ENCODE measurements at regions not wholly inside any gene's neighbourhood (a gene's known extent, or its start where the extent isn't known, plus 50 kb on each side); places are given as distances from the start of the nearest gene placed in this dataset.

GRCh38 chr4:175090116-175090515 is 172.0 kb downstream of the ADAM29 start (continued):
- TF ChIP-seq GLI2 (tag by site-specific recombination; IDR thresholded peaks at IDR 0.05; ENCODE audit: borderline replicate concordance, low read depth) (no peak), ZNF248 (tag by site-specific recombination; IDR thresholded peaks at IDR 0.05) (no peak), ZSCAN5A (tag by site-specific recombination; IDR thresholded peaks at IDR 0.05) (no peak), ZFP41 (tag by site-specific recombination; IDR thresholded peaks at IDR 0.05; ENCODE audit: borderline replicate concordance) (no peak)
- TF ChIP-seq, protein P1, sequence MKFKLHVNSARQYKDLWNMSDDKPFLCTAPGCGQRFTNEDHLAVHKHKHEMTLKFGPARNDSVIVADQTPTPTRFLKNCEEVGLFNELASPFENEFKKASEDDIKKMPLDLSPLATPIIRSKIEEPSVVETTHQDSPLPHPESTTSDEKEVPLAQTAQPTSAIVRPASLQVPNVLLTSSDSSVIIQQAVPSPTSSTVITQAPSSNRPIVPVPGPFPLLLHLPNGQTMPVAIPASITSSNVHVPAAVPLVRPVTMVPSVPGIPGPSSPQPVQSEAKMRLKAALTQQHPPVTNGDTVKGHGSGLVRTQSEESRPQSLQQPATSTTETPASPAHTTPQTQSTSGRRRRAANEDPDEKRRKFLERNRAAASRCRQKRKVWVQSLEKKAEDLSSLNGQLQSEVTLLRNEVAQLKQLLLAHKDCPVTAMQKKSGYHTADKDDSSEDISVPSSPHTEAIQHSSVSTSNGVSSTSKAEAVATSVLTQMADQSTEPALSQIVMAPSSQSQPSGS (tag by site-specific recombination; IDR thresholded peaks at IDR 0.05; ENCODE audit: low read depth) = no peak
- TF ChIP-seq, protein P2, sequence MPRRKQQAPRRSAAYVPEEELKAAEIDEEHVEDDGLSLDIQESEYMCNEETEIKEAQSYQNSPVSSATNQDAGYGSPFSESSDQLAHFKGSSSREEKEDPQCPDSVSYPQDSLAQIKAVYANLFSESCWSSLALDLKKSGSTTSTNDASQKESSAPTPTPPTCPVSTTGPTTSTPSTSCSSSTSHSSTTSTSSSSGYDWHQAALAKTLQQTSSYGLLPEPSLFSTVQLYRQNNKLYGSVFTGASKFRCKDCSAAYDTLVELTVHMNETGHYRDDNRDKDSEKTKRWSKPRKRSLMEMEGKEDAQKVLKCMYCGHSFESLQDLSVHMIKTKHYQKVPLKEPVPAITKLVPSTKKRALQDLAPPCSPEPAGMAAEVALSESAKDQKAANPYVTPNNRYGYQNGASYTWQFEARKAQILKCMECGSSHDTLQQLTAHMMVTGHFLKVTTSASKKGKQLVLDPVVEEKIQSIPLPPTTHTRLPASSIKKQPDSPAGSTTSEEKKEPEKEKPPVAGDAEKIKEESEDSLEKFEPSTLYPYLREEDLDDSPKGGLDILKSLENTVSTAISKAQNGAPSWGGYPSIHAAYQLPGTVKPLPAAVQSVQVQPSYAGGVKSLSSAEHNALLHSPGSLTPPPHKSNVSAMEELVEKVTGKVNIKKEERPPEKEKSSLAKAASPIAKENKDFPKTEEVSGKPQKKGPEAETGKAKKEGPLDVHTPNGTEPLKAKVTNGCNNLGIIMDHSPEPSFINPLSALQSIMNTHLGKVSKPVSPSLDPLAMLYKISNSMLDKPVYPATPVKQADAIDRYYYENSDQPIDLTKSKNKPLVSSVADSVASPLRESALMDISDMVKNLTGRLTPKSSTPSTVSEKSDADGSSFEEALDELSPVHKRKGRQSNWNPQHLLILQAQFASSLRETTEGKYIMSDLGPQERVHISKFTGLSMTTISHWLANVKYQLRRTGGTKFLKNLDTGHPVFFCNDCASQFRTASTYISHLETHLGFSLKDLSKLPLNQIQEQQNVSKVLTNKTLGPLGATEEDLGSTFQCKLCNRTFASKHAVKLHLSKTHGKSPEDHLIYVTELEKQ (tag by site-specific recombination; IDR thresholded peaks at IDR 0.05; ENCODE audit: borderline replicate concordance) = no peak
- TF ChIP-seq, protein P3, sequence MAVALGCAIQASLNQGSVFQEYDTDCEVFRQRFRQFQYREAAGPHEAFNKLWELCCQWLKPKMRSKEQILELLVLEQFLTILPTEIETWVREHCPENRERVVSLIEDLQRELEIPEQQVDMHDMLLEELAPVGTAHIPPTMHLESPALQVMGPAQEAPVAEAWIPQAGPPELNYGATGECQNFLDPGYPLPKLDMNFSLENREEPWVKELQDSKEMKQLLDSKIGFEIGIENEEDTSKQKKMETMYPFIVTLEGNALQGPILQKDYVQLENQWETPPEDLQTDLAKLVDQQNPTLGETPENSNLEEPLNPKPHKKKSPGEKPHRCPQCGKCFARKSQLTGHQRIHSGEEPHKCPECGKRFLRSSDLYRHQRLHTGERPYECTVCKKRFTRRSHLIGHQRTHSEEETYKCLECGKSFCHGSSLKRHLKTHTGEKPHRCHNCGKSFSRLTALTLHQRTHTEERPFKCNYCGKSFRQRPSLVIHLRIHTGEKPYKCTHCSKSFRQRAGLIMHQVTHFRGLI (tag by site-specific recombination; IDR thresholded peaks at IDR 0.05) = no peak
- TF ChIP-seq, protein P4, sequence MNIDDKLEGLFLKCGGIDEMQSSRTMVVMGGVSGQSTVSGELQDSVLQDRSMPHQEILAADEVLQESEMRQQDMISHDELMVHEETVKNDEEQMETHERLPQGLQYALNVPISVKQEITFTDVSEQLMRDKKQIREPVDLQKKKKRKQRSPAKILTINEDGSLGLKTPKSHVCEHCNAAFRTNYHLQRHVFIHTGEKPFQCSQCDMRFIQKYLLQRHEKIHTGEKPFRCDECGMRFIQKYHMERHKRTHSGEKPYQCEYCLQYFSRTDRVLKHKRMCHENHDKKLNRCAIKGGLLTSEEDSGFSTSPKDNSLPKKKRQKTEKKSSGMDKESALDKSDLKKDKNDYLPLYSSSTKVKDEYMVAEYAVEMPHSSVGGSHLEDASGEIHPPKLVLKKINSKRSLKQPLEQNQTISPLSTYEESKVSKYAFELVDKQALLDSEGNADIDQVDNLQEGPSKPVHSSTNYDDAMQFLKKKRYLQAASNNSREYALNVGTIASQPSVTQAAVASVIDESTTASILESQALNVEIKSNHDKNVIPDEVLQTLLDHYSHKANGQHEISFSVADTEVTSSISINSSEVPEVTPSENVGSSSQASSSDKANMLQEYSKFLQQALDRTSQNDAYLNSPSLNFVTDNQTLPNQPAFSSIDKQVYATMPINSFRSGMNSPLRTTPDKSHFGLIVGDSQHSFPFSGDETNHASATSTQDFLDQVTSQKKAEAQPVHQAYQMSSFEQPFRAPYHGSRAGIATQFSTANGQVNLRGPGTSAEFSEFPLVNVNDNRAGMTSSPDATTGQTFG (tag by site-specific recombination; IDR thresholded peaks at IDR 0.05; ENCODE audit: borderline replicate concordance) = no peak

GRCh38 chr4:175091649-175092048 is 173.5 kb downstream of the ADAM29 start:
- H3K27ac ChIP-seq (ENCODE audit: extremely low read depth, low read depth, low read length) = no peak overlapping the region
- H3K9me3 ChIP-seq (ENCODE audit: control insufficient read depth, insufficient read depth, low read depth, low read length) = no peaks in the 10 kb centered on the region
- ChIA-PET POLR2A (no interaction called here), CTCF (no interaction called here)
- no peaks in the 10 kb centered on the region for H3K36me3 ChIP-seq (ENCODE audit: control insufficient read depth in 2 of 2, insufficient read depth in 1 of 2, low read length in 2 of 2)
- no peaks in the 10 kb centered on the region for H3K4me1 ChIP-seq (ENCODE audit: control insufficient read depth, insufficient read depth, low read length)
- no peak overlapping the region for H3K4me3 ChIP-seq (ENCODE audit: low read depth, low read length)
- TF ChIP-seq ZNF302 (tag by site-specific recombination; IDR thresholded peaks at IDR 0.05; ENCODE audit: low read depth) (no peak), ZNF621 (tag by site-specific recombination; IDR thresholded peaks at IDR 0.05) (no peak), ZNF549 (tag by site-specific recombination; IDR thresholded peaks at IDR 0.05) (no peak), PRDM6 (tag by site-specific recombination; IDR thresholded peaks at IDR 0.05) (no peak), ZNF266 (tag by site-specific recombination; IDR thresholded peaks at IDR 0.05; ENCODE audit: low read depth) (no peak), ZNF248 (tag by site-specific recombination; IDR thresholded peaks at IDR 0.05) (no peak), WT1 (tag by site-specific recombination; IDR thresholded peaks at IDR 0.05) (no peak), ZNF140 (tag by site-specific recombination; IDR thresholded peaks at IDR 0.05) (no peak), FEZF1 (tag by site-specific recombination; IDR thresholded peaks at IDR 0.05) (no peak), ZNF777 (tag by site-specific recombination; IDR thresholded peaks at IDR 0.05; ENCODE audit: borderline replicate concordance) (no peak), ZFP41 (tag by site-specific recombination; IDR thresholded peaks at IDR 0.05; ENCODE audit: borderline replicate concordance) (no peak)
- TF ChIP-seq, protein P5, sequence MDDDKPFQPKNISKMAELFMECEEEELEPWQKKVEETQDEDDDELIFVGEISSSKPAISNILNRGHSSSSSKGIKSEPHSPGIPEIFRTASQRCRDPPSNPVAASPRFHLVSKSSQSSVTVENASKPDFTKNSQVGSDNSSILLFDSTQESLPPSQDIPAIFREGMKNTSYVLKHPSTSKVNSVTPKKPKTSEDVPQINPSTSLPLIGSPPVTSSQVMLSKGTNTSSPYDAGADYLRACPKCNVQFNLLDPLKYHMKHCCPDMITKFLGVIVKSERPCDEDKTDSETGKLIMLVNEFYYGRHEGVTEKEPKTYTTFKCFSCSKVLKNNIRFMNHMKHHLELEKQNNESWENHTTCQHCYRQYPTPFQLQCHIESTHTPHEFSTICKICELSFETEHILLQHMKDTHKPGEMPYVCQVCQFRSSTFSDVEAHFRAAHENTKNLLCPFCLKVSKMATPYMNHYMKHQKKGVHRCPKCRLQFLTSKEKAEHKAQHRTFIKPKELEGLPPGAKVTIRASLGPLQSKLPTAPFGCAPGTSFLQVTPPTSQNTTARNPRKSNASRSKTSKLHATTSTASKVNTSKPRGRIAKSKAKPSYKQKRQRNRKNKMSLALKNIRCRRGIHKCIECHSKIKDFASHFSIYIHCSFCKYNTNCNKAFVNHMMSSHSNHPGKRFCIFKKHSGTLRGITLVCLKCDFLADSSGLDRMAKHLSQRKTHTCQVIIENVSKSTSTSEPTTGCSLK (tag by site-specific recombination; IDR thresholded peaks at IDR 0.05) = no peak
- TF ChIP-seq, protein P4 (tag by site-specific recombination; IDR thresholded peaks at IDR 0.05; ENCODE audit: borderline replicate concordance) = no peak

Data from HEK293 (cell line).